COLO668 (cell line): ENCODE measurements at regions not wholly inside any gene's neighbourhood (a gene's known extent, or its start where the extent isn't known, plus 50 kb on each side); places are given as distances from the start of the nearest gene placed in this dataset.

ENCODE experiments used
- DNase-seq: peaks from one replicate; lab custom pipeline; 2025; ENCODE audit not compliant: unreplicated experiment; lab: John Stamatoyannopoulos, UW

- DNase-seq = no peak
Measured at GRCh38 chr5:68379275-68380036, 163.9 kb downstream of the PIK3R1 start.

DNA sequence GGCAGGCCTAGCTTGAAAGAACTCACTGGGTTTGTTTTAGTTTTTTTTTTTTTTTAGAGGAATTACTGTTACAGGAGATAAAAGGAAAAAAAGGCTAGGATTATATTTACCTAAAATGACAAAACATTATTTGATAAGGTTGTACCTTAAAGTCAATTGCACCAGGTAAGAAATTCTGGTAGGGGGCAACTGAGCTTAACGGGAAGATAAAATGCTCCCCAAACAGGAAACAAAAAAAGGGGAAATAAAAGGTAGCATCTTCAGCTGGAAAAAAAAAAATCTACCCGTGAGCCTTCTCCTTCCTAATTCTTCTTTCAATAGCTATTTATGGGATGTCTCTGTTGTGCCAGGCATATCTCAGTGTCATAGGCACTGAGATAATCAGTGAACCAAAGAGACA, 164.5 kb downstream of the PIK3R1 start:
- DNase-seq = no peak

DNA sequence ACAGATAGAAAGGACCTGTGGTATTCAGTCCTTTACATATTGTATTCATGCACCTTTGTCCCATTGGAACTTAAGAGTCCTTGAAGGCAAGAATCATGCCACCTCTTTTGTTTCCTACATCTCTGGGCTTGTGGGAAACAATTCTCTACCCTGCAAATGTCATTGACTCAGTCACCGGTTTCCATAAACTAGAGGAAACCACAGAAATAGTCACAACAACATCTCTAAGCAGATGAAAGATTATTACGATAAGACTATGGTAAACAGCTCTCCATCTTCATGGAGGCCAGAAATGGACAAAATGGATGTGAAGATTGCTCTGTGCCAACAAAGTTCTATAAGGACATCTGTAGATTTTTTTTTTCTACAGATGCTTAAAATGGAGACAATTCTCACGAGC, 165.5 kb downstream of the PIK3R1 start:
- DNase-seq = no peak

DNA sequence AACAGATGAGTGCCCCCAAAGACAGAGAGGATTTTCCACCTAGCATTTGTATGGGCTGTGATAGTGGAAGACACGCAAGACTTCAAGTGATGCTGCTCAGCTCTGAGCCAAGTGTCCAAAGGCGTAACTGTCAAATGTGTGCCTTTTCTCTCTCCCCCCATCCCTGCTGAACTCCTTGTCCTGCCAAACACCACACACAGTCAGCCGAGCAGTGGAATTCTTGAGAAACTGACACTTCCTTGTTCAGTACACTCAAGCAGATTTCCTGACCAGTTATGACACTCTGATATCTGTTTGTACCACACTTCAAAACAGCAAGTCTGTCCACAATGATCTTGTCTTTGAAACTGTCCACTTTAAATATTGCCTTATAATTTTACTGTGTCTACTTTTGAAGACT, 166.4 kb downstream of the PIK3R1 start:
- no peak for DNase-seq

GRCh38 chr5:68382640-68383039, 167.1 kb downstream of the PIK3R1 start:
- no peak for DNase-seq

- DNase-seq = no peak
Measured at GRCh38 chr5:68383888-68384310, 168.3 kb downstream of the PIK3R1 start.

- no peak for DNase-seq
Measured at GRCh38 chr5:68384936-68385594, 169.5 kb downstream of the PIK3R1 start.

GRCh38 chr5:68385936-68386335, 170.4 kb downstream of the PIK3R1 start:
- no peak for DNase-seq

DNA sequence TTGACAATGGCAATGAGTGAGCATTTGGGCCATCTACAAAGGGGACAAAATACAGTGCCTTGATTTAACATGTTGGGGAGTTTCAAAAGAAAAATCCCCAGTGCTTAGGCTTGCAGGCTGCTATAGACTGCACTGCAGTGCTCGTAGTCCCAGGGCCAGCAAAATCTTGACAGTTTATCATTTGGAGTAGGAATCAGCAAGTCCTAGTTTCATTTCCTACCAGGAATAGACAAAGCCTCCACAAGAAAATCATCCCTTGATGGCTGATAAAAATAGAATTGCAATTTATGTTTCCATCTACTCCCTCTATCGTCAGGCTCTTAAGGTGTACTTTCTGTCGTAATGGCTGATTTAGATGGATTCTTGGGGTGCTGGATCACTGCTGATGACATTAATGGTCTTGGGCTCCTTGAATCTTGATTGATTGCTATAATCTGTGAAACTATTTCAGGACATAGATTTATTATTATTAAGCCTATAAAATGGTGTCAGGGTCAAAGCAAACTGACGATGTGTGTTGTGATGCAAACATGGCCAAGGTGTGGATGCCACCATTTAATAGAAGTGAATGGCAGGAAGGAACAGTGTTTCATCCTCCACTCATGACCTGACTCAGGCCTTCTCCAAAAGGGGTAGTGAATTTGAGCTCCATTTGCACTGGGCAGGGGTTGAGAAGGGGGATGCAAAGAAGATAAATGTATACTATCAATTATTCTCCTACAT, 171.7 kb downstream of the PIK3R1 start:
- no peak for DNase-seq

- no peak for DNase-seq
Measured at GRCh38 chr5:68389618-68390017, 174.1 kb downstream of the PIK3R1 start.

- DNase-seq = no peak
Measured at GRCh38 chr5:68392617-68393016, 177.1 kb downstream of the PIK3R1 start.

DNA sequence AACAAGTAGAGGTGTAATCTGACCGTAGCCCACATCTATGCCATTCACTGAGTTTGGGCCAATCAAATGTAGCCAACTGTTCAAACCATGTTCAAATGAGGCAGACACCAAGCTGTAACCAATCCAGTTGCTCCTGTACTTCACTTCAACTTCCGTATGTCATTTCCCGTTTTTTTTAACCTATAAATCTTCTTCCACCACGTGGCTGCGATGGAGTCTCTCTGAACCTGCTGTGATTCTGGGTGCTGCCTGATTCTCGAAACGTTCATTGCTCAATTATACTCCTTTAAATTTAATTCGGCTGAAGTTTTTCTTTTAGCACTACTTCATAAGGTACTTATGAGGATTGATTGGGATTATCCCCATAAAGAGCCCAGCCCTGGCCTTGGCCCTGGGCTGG, 179.7 kb downstream of the PIK3R1 start:
- no peak for DNase-seq

DNA sequence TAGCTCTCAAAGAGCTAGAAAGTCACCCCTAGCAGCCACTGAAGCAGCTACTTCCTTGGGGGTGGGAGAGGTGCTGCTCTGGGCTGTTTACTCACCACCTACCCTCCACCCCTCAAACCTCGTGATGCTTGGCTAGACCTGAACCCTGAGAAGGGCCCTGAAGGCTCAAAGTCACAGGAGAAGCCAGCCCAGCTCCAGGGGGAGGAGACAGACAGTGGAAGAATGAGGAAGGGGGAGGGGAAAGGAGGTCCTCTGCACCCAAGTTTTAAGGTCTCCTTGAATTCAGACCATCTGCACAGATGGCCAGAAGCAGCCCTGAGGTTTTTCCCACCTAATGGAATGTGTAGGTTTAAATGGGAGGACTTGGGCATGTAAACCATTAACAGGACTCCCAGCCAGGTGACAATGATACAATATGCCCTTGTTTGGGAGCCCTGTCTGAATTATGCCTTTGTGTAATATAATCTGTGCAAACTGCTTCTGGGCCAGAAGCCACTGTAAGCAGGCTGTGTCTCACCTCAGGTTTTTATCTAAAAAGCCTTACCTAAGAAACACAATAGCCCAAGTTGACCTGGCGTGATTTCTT, 180.5 kb downstream of the PIK3R1 start:
- DNase-seq = peak; percentile 39

DNA sequence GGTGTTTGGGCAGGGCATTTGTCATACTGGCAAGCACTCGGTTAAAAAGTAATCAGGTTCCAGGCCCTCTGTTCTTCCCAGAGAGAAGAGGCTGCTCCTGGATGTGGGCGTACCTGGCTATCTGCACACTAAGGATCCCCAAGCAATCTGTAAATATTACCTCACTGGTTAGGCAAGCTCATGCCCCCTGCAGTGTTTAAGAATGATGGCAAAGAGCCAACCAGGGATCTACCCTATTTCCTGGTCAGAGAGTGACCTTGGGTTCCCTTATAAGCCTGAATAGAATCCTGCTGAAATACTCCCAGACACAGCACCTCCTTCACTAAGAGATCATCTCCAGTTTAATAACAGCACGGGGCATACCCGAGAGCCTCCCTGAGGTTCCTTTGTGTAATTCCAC, 181.2 kb downstream of the PIK3R1 start:
- DNase-seq = peak; percentile 70

DNA sequence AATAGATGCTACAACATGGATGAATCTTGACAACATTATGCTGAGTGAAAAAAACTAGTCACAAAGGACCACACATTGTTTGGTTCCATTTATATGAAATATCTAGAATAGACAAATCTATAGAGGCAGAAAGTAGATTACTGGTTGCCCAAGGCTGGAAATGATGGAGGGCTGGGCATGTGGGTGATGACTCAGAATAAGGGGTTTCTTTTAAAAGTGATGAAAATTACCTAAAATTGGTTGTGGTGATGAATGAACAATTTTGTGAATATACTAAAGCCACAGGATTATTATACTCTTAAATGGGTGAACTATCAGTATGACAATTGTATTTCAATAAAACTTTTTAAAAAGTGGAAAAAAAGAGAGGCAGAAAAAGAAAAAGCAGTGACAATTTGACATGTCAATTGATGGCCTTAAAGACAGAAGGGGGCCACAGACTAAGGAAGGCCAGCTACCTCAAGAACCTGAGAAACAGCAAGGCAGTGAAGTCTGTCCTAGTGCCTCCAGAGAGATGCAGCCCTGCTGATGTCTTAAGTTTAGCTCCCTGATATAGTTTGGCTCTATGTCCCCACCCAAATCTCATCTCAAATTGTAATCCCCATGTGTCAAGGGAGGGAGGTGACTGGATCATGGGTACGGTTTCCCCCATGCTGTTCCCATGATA, 182.7 kb downstream of the PIK3R1 start:
- no peak for DNase-seq

- no peak for DNase-seq
Measured at GRCh38 chr5:68403301-68403700, 187.7 kb downstream of the PIK3R1 start.

GRCh38 chr5:68404246-68404645, 188.7 kb downstream of the PIK3R1 start:
- DNase-seq = no peak

DNA sequence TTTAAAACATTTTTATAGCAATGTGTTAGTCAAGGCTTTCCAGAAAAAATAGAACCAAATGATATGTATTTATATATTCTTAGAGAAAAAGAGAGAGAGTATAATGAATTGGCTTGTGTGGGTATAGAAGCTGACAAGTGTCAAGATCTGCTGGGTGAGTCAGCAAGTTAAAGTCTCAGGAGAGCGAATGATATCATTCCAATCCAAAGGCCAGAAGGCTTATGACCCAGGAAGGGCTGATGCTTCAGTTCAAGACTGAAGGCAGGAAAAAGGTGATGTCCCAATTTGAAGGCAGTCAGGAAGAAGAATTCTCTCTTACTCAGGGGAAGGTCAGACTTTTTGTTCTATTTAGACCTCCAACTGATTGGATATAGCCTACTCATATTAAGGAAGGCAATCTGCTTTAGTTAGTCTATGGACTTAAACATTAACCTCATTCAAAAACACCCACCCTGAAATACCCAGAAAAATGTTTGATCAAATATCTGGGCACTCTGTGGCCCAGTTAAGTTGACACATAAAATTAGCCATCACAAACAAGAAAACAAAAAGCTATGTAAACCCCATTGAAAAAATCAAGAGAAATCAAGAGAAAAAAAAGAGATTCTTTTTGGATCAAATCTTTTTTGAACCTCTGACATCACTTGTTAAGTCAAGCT, 189.6 kb downstream of the PIK3R1 start:
- no peak for DNase-seq

GRCh38 chr5:68405784-68406743, 190.5 kb downstream of the PIK3R1 start:
- no peak for DNase-seq
